HCT116 (cell line): ENCODE measurements at regions not wholly inside any gene's neighbourhood (a gene's known extent, or its start where the extent isn't known, plus 50 kb on each side); places are given as distances from the start of the nearest gene placed in this dataset.

Source experiments
- EZH2 ChIP-seq: fragments of 200-600 bp; sonication (generic); IDR thresholded peaks from 2 replicates; pipeline ENCODE4 v1.6.1; 2017; ENCODE audit warnings: antibody characterized with exemption, mixed run types
- TF ChIP-seq, protein P1 (sequence below): IDR thresholded peaks from 2 replicates; pipeline ENCODE4 v1.6.1; 2012

- TF ChIP-seq, protein P1, sequence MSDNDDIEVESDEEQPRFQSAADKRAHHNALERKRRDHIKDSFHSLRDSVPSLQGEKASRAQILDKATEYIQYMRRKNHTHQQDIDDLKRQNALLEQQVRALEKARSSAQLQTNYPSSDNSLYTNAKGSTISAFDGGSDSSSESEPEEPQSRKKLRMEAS: no peak
- TF ChIP-seq EZH2: no peak
These were observed 60.9 kb upstream of the FUT8 start for GRCh38 chr14:65351493-65352194.
